Astrocyte (in vitro differentiated cells and primary cell): ENCODE measurements at regions not wholly inside any gene's neighbourhood (a gene's known extent, or its start where the extent isn't known, plus 50 kb on each side); places are given as distances from the start of the nearest gene placed in this dataset.

Experiments used
- DNase-seq: peaks from one replicate; pipeline ENCODE4 v3.0.0-alpha.2; 2010; ENCODE audit warnings: low read depth
- FAIRE-seq: peaks from 2 replicates; lab custom pipeline; 2011; peaks lifted over from hg19 to GRCh38; lab: Jason Lieb, UNC
- H2AFZ ChIP-seq: 2 replicates; pipeline ENCODE4 v1.6.0; 2012; ENCODE audit warnings: low read depth, low read length, inconsistent platforms
- H3K27ac ChIP-seq: 2 replicates; pipeline ENCODE4 v1.5.1; 2011; ENCODE audit warnings: low read depth, low read length, inconsistent platforms
- H3K27me3 ChIP-seq: 2 replicates; pipeline ENCODE4 v1.6.0; 2011; ENCODE audit warnings: low read length, inconsistent platforms; ENCODE audit not compliant: insufficient read depth
- H3K36me3 ChIP-seq: 2 replicates; pipeline ENCODE4 v1.5.1; 2011; ENCODE audit warnings: low read length, inconsistent platforms; ENCODE audit not compliant: insufficient read depth
- H3K4me1 ChIP-seq: 2 replicates; pipeline ENCODE4 v1.5.1; 2011; ENCODE audit warnings: low read length, inconsistent platforms; ENCODE audit not compliant: insufficient read depth
- H3K4me2 ChIP-seq: 2 replicates; pipeline ENCODE4 v1.6.0; 2012; ENCODE audit warnings: low read length, inconsistent platforms
- H3K4me3 ChIP-seq: 2 replicates; pipeline ENCODE4 v1.5.1; 2011; ENCODE audit warnings: low read depth, mild to moderate bottlenecking, low read length, inconsistent platforms; ENCODE audit not compliant: insufficient read depth
- H3K79me2 ChIP-seq: 2 replicates; pipeline ENCODE4 v1.6.0; 2012; ENCODE audit warnings: mild to moderate bottlenecking, low read length, inconsistent platforms; ENCODE audit not compliant: insufficient read depth
- H3K9ac ChIP-seq: 2 replicates; pipeline ENCODE4 v1.6.0; 2012; ENCODE audit warnings: mild to moderate bottlenecking, low read length, inconsistent platforms
- H3K9me3 ChIP-seq: 2 replicates; pipeline ENCODE4 v1.5.1; 2012; ENCODE audit warnings: low read depth, mild to moderate bottlenecking, low read length, inconsistent platforms; ENCODE audit not compliant: insufficient read depth
- H4K20me1 ChIP-seq: 2 replicates; pipeline ENCODE4 v1.6.0; 2012; ENCODE audit warnings: low read length, inconsistent platforms; ENCODE audit not compliant: insufficient read depth
- H3K27ac Mint-ChIP-seq: one replicate; pipeline ENCODE4 v1.8.0; 2021; ENCODE audit warnings: mild to moderate bottlenecking, mixed read lengths; ENCODE audit not compliant: unreplicated experiment
- H3K27me3 Mint-ChIP-seq: one replicate; pipeline ENCODE4 v1.8.0; 2021; ENCODE audit warnings: low read depth, mixed read lengths; ENCODE audit not compliant: unreplicated experiment
- H3K36me3 Mint-ChIP-seq: one replicate; pipeline ENCODE4 v1.8.0; 2021; ENCODE audit warnings: low read depth, mixed read lengths; ENCODE audit not compliant: unreplicated experiment
- H3K4me1 Mint-ChIP-seq: one replicate; pipeline ENCODE4 v1.8.0; 2021; ENCODE audit warnings: low read depth, mixed read lengths; ENCODE audit not compliant: unreplicated experiment
- H3K4me3 Mint-ChIP-seq: one replicate; pipeline ENCODE4 v1.8.0; 2021; ENCODE audit warnings: mild to moderate bottlenecking, moderate library complexity, mixed read lengths; ENCODE audit not compliant: unreplicated experiment
- H3K9me3 Mint-ChIP-seq: one replicate; pipeline ENCODE4 v1.8.0; 2021; ENCODE audit warnings: mild to moderate bottlenecking, mixed read lengths; ENCODE audit not compliant: unreplicated experiment
- CTCF ChIP-seq: IDR thresholded peaks from 2 replicates; pipeline ENCODE4 v1.5.1; 2011; ENCODE audit warnings: low read depth, mild to moderate bottlenecking, inconsistent platforms, low read length, moderate library complexity; ENCODE audit not compliant: insufficient read depth
- EZH2 ChIP-seq: IDR thresholded peaks from 2 replicates; pipeline ENCODE4 v1.6.1; 2012; ENCODE audit warnings: mild to moderate bottlenecking, low read length, inconsistent platforms; ENCODE audit not compliant: insufficient read depth

- Mint-ChIP-seq H3K27me3 (no peaks in the 10 kb centered on the region), H3K4me1 (peaks cover 5% of the 10 kb centered on the region), H3K36me3 (no peaks in the 10 kb centered on the region), H3K27ac (no peak overlapping the region), H3K9me3 (no peaks in the 10 kb centered on the region), H3K4me3 (no peak overlapping the region)
- Histone ChIP-seq H3K36me3 (no peaks in the 10 kb centered on the region), H3K27me3 (no peaks in the 10 kb centered on the region), H3K4me1 (no peaks in the 10 kb centered on the region), H3K9me3 (no peaks in the 10 kb centered on the region), H3K27ac (no peak overlapping the region), H2AFZ (no peak overlapping the region), H4K20me1 (no peaks in the 10 kb centered on the region), H3K9ac (no peak overlapping the region), H3K79me2 (no peaks in the 10 kb centered on the region), H3K4me3 (no peak overlapping the region), H3K4me2 (no peak overlapping the region)
- DNase-seq (peak; percentile 10), FAIRE-seq (no peak)
- no peak for TF ChIP-seq CTCF
- TF ChIP-seq EZH2 = no peak
These were observed 74.7 kb upstream of the PALMD start for GRCh38 chr1:99571092-99571734.

GRCh38 chr1:99573431-99574217 lies 72.3 kb upstream of the PALMD start:
- no peak overlapping the region for H3K4me2 ChIP-seq
- no peak for TF ChIP-seq EZH2
- TF ChIP-seq CTCF = no peak
- no peak overlapping the region for H3K9ac ChIP-seq
- H3K27ac ChIP-seq = no peak overlapping the region
- H2AFZ ChIP-seq = no peak overlapping the region
- Mint-ChIP-seq H3K27ac (no peak overlapping the region), H3K36me3 (no peaks in the 10 kb centered on the region), H3K9me3 (no peaks in the 10 kb centered on the region), H3K4me3 (no peak overlapping the region), H3K27me3 (no peaks in the 10 kb centered on the region), H3K4me1 (peaks cover 8% of the 10 kb centered on the region)
- no peaks in the 10 kb centered on the region for H3K4me1 ChIP-seq
- H4K20me1 ChIP-seq = no peaks in the 10 kb centered on the region
- no peaks in the 10 kb centered on the region for H3K36me3 ChIP-seq
- H3K4me3 ChIP-seq = no peak overlapping the region
- FAIRE-seq (no peak), DNase-seq (peak; percentile 20)
- no peaks in the 10 kb centered on the region for H3K9me3 ChIP-seq
- H3K79me2 ChIP-seq = no peaks in the 10 kb centered on the region
- no peaks in the 10 kb centered on the region for H3K27me3 ChIP-seq

DNA sequence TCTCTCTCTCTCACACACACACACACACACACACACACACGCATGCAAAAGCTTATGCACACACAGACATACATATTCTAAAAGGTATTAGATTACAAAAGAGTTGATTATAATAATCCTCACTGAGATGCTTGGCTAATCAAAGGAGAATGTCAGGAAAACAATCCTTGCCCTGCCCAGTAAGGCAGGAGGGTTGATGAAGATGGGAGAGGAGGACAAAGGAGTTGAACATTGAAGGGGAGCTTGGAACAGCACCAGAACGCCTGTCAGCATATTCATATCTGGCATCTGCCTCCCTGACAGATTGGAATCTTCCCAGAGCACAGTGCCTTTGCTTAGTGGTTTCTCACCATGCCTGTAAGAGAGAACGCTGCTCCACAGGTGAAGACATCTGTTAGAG lies 68.6 kb upstream of the PALMD start:
- Histone ChIP-seq H4K20me1 (no peaks in the 10 kb centered on the region), H3K27me3 (no peaks in the 10 kb centered on the region), H3K79me2 (no peaks in the 10 kb centered on the region), H3K27ac (no peak overlapping the region), H3K9me3 (no peaks in the 10 kb centered on the region), H3K4me1 (no peaks in the 10 kb centered on the region), H3K9ac (no peak overlapping the region), H3K4me2 (no peak overlapping the region), H3K36me3 (no peaks in the 10 kb centered on the region), H3K4me3 (no peak overlapping the region), H2AFZ (no peak overlapping the region)
- Mint-ChIP-seq H3K27ac (no peak overlapping the region), H3K4me1 (peaks cover 8% of the 10 kb centered on the region), H3K27me3 (no peaks in the 10 kb centered on the region), H3K36me3 (no peaks in the 10 kb centered on the region), H3K4me3 (no peak overlapping the region), H3K9me3 (no peaks in the 10 kb centered on the region)
- DNase-seq (no peak), FAIRE-seq (no peak)
- TF ChIP-seq CTCF (no peak), EZH2 (no peak)
